HAP-1 (cell line): ENCODE measurements at regions not wholly inside any gene's neighbourhood (a gene's known extent, or its start where the extent isn't known, plus 50 kb on each side); places are given as distances from the start of the nearest gene placed in this dataset.

Experiments
- DNase-seq, 2 experiments: peaks; one replicate each; pipeline ENCODE4 v3.0.0-alpha.2; 2016 to 2020; ENCODE audit warnings: low spot score in 2 of 2
- H3K27me3 ChIP-seq: fragments of 250-450 bp; sonication (Bioruptor Pico); 2 replicates; pipeline ENCODE4 v1.5.1; 2020; ENCODE audit warnings: low read depth, mild to moderate bottlenecking, moderate library complexity
- H3K36me3 ChIP-seq: fragments of 250-450 bp; sonication (Bioruptor Pico); replicated peaks from 2 replicates; pipeline ENCODE4 v1.5.1; 2020; ENCODE audit warnings: mild to moderate bottlenecking
- H3K4me1 ChIP-seq: fragments of 250-450 bp; sonication (Bioruptor Pico); 2 replicates; pipeline ENCODE4 v1.5.1; 2020; ENCODE audit warnings: mild to moderate bottlenecking
- H3K4me3 ChIP-seq: fragments of 250-450 bp; sonication (Bioruptor Pico); 2 replicates; pipeline ENCODE4 v1.5.1; 2020; ENCODE audit warnings: mild to moderate bottlenecking, moderate library complexity
- H3K9me3 ChIP-seq: fragments of 250-450 bp; sonication (Bioruptor Pico); 2 replicates; pipeline ENCODE4 v1.5.1; 2020; ENCODE audit warnings: mild to moderate bottlenecking, moderate library complexity
- in situ Hi-C: fragments of 300-500 bp; cut with MboI; formaldehyde crosslinking; loops from 3 replicates; pipeline ENCODE4 v1.14.3; 2020; ENCODE audit warnings: low sequenced_read_pairs, inconsistent platforms, mixed read lengths

GRCh38 chr6:154908723-154909122 is 86.4 kb upstream of the TIAM2 start:
- Histone ChIP-seq H3K27me3 (no peaks in the 10 kb centered on the region), H3K4me3 (no peak overlapping the region), H3K9me3 (no peaks in the 10 kb centered on the region), H3K36me3 (no peaks in the 10 kb centered on the region), H3K4me1 (peaks cover 18% of the 10 kb centered on the region)
- in situ Hi-C loops, result no loop called here
- DNase-seq, result no peak

GRCh38 chr6:154909311-154909710 is 85.8 kb upstream of the TIAM2 start:
- Histone ChIP-seq H3K4me1 (peaks cover 18% of the 10 kb centered on the region), H3K4me3 (no peak overlapping the region), H3K27me3 (no peaks in the 10 kb centered on the region), H3K9me3 (no peaks in the 10 kb centered on the region), H3K36me3 (no peaks in the 10 kb centered on the region)
- DNase-seq, result no peak
- in situ Hi-C loops, result no loop called here

- Histone ChIP-seq H3K9me3 (no peaks in the 10 kb centered on the region), H3K27me3 (no peaks in the 10 kb centered on the region), H3K36me3 (no peaks in the 10 kb centered on the region), H3K4me1 (peaks cover 18% of the 10 kb centered on the region), H3K4me3 (no peak overlapping the region)
- DNase-seq, result peak; percentile 44 to 47
- in situ Hi-C loops, result no loop called here
These were observed 85.3 kb upstream of the TIAM2 start for GRCh38 chr6:154909821-154910220.

GRCh38 chr6:154914288-154914687 is 80.8 kb upstream of the TIAM2 start:
- no peak overlapping the region for H3K4me3 ChIP-seq
- in situ Hi-C loops, result no loop called here
- peaks cover 11% of the 10 kb centered on the region for H3K4me1 ChIP-seq
- DNase-seq, result no peak
- no peaks in the 10 kb centered on the region for H3K9me3 ChIP-seq
- no peaks in the 10 kb centered on the region for H3K27me3 ChIP-seq
- no peaks in the 10 kb centered on the region for H3K36me3 ChIP-seq

- in situ Hi-C loops, result no loop called here
- Histone ChIP-seq H3K27me3 (no peaks in the 10 kb centered on the region), H3K36me3 (no peaks in the 10 kb centered on the region), H3K4me1 (no peaks in the 10 kb centered on the region), H3K9me3 (no peaks in the 10 kb centered on the region), H3K4me3 (no peak overlapping the region)
- no peak for DNase-seq
These were observed 78.3 kb upstream of the TIAM2 start for GRCh38 chr6:154916857-154917256.

GRCh38 chr6:154917941-154918340 is 77.2 kb upstream of the TIAM2 start:
- H3K27me3 ChIP-seq, result no peaks in the 10 kb centered on the region
- DNase-seq, result no peak
- no peaks in the 10 kb centered on the region for H3K9me3 ChIP-seq
- no peak overlapping the region for H3K4me3 ChIP-seq
- H3K4me1 ChIP-seq, result no peaks in the 10 kb centered on the region
- H3K36me3 ChIP-seq, result no peaks in the 10 kb centered on the region
- in situ Hi-C loops, result no loop called here

- no peak for DNase-seq
- Histone ChIP-seq H3K27me3 (no peaks in the 10 kb centered on the region), H3K9me3 (no peaks in the 10 kb centered on the region), H3K4me1 (no peaks in the 10 kb centered on the region), H3K4me3 (no peak overlapping the region), H3K36me3 (no peaks in the 10 kb centered on the region)
- in situ Hi-C loops, result loop anchor here (5.0 kb wide), 1 partner anchor 257 kb away; no protein-coding TSS in a partner anchor
These were observed 75.3 kb upstream of the TIAM2 start for GRCh38 chr6:154919806-154920205.

- Histone ChIP-seq H3K36me3 (no peaks in the 10 kb centered on the region), H3K4me1 (no peaks in the 10 kb centered on the region), H3K4me3 (no peak overlapping the region), H3K27me3 (no peaks in the 10 kb centered on the region), H3K9me3 (no peaks in the 10 kb centered on the region)
- no peak for DNase-seq
- in situ Hi-C loops, result loop anchor here (5.0 kb wide), 1 partner anchor 257 kb away; no protein-coding TSS in a partner anchor
These were observed 74.5 kb upstream of the TIAM2 start for GRCh38 chr6:154920495-154921200.

- Histone ChIP-seq H3K9me3 (no peaks in the 10 kb centered on the region), H3K27me3 (no peaks in the 10 kb centered on the region), H3K4me1 (no peaks in the 10 kb centered on the region), H3K36me3 (no peaks in the 10 kb centered on the region), H3K4me3 (no peak overlapping the region)
- DNase-seq, result no peak
- in situ Hi-C loops, result loop anchor here (5.0 kb wide), 1 partner anchor 256 kb away; no protein-coding TSS in a partner anchor
These were observed 73.6 kb upstream of the TIAM2 start for GRCh38 chr6:154921482-154921881.

- Histone ChIP-seq H3K4me1 (no peaks in the 10 kb centered on the region), H3K4me3 (no peak overlapping the region), H3K27me3 (no peaks in the 10 kb centered on the region), H3K36me3 (no peaks in the 10 kb centered on the region), H3K9me3 (no peaks in the 10 kb centered on the region)
- in situ Hi-C loops, result loop anchor here (5.0 kb wide), 1 partner anchor 254 kb away; no protein-coding TSS in a partner anchor
- no peak for DNase-seq
These were observed 71.8 kb upstream of the TIAM2 start for GRCh38 chr6:154923199-154923869.

GRCh38 chr6:154925130-154925529 is 70.0 kb upstream of the TIAM2 start:
- no peaks in the 10 kb centered on the region for H3K4me1 ChIP-seq
- DNase-seq, result no peak
- H3K27me3 ChIP-seq, result no peaks in the 10 kb centered on the region
- H3K36me3 ChIP-seq, result no peaks in the 10 kb centered on the region
- no peaks in the 10 kb centered on the region for H3K9me3 ChIP-seq
- H3K4me3 ChIP-seq, result no peak overlapping the region
- in situ Hi-C loops, result no loop called here

GRCh38 chr6:154926366-154926765 is 68.7 kb upstream of the TIAM2 start:
- H3K27me3 ChIP-seq, result no peaks in the 10 kb centered on the region
- DNase-seq, result no peak
- in situ Hi-C loops, result no loop called here
- H3K4me1 ChIP-seq, result peaks cover under 1% of the 10 kb centered on the region; the same call in 1 of the 2 replicates
- no peaks in the 10 kb centered on the region for H3K36me3 ChIP-seq
- H3K9me3 ChIP-seq, result no peaks in the 10 kb centered on the region
- H3K4me3 ChIP-seq, result no peak overlapping the region

- in situ Hi-C loops, result no loop called here
These were observed 66.7 kb upstream of the TIAM2 start for GRCh38 chr6:154928325-154928922.

GRCh38 chr6:154930451-154930851 is 64.7 kb upstream of the TIAM2 start:
- H3K4me3 ChIP-seq, result no peak overlapping the region
- no peak for DNase-seq
- H3K9me3 ChIP-seq, result no peaks in the 10 kb centered on the region
- no peaks in the 10 kb centered on the region for H3K36me3 ChIP-seq
- in situ Hi-C loops, result no loop called here
- H3K27me3 ChIP-seq, result no peaks in the 10 kb centered on the region
- H3K4me1 ChIP-seq, result peaks cover 4% of the 10 kb centered on the region

More at GRCh38 chr6:154928325-154928922, 66.7 kb upstream of the TIAM2 start:
- Histone ChIP-seq H3K4me3 (no peak overlapping the region), H3K4me1 (peaks cover 4% of the 10 kb centered on the region), H3K9me3 (no peaks in the 10 kb centered on the region), H3K36me3 (no peaks in the 10 kb centered on the region), H3K27me3 (no peaks in the 10 kb centered on the region)
- DNase-seq, result peak; percentile 64 to 82
